ENCODE measurements at regions not wholly inside any gene's neighbourhood (a gene's known extent, or its start where the extent isn't known, plus 50 kb on each side); places are given as distances from the start of the nearest gene placed in this dataset.

DNA sequence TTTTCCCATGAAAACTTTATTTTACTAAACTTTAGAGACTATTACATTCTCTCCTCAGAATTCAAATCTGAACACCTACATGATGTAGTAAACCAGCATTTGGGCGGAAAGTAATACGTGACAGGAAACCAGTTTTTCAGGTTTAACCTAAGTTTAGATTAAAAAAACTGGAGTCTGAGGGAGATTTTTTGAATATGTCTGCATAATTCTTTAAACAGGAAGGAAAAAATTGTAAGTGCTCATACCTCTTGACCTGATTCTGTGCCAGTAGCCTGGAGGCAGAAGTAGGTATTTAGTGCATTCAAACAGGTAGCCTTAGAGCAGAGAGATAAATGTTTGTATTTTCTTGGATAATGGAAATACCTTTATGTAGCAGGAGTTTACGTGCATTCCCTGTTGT lies 224.3 kb downstream of the MDFIC start:
- H3K79me2 ChIP-seq (ENCODE audit: low read depth), result no peaks in the 10 kb centered on the region
- peak; percentile 81 to 96 for DNase-seq

DNA sequence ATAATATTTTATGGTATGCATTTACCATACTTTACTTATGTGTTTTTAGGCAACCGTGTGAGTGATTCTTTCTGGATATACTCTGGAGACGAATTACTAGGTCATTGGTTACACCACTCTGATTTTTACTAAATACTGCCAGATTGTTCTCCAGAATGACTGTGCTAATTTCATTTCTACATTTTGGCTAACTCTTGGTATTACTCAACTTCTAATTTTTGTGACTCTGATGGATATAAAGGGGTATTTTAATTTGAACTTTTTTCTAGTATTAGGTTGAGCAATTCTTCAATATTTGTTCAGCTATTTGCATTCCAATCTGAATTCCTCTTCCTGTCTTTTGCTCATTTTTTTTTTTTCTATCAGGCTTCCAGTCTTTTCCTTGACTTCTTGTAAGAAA lies 223.6 kb downstream of the MDFIC start:
- Histone ChIP-seq H4K20me1 (ENCODE audit: insufficient read depth) (no peaks in the 10 kb centered on the region), H3F3A (ENCODE audit: insufficient read depth, low read depth) (peaks cover 18% of the 10 kb centered on the region), H3K4me1 (replicated peaks; ENCODE audit: insufficient read depth) (peaks cover 34% of the 10 kb centered on the region), H3K4me3 (peak overlapping the region; percentile 40; the same call in 1 of the 2 replicates), H3K27ac (peak overlapping the region; percentile 95), H3K27me3 (ENCODE audit: insufficient read depth, low read depth) (no peaks in the 10 kb centered on the region), H3K79me2 (ENCODE audit: low read depth) (no peaks in the 10 kb centered on the region), H2AFZ (no peak overlapping the region), H3K9me3 (ENCODE audit: insufficient read depth, low read depth) (peaks cover 12% of the 10 kb centered on the region), H3K4me2 (peak overlapping the region; percentile 85), H3K36me3 (ENCODE audit: low read depth) (no peaks in the 10 kb centered on the region), H3K9me2 (ENCODE audit: insufficient read depth) (no peaks in the 10 kb centered on the region)
- POLR2A ChIA-PET (ENCODE audit: unreplicated experiment), result interaction anchor here (0.6 to 0.7 kb wide), 2 partner anchors 20 to 706 kb away, joined by 5 to 6 read pairs; no protein-coding TSS in a partner anchor
- DNase-seq, result peak in 1 of 2 experiments; percentile 87
- intact Hi-C loops (cut with micrococcal nuclease; ENCODE audit: unreplicated experiment), result loop anchor here (1.0 to 5.0 kb wide), 3 partner anchors 58 to 158 kb away; no protein-coding TSS in a partner anchor
- TF ChIP-seq EZH2 (IDR thresholded peaks at IDR 0.05; ENCODE audit: low read depth), result no peak
- TF ChIP-seq CTCF (conservative IDR thresholded peaks at IDR 0.05), result no peak
- CTCF ChIA-PET, result interaction anchor here (0.6 to 0.8 kb wide), 3 partner anchors 69 to 718 kb away, joined by 3 to 4 read pairs (median 4); no protein-coding TSS in a partner anchor
- BruUV-seq (replicated peaks), result no TSS peak

More for the DNA sequence above, 224.3 kb downstream of the MDFIC start:
- BruUV-seq (replicated peaks), result no TSS peak
- no peaks in the 10 kb centered on the region for H4K20me1 ChIP-seq (ENCODE audit: insufficient read depth)
- intact Hi-C loops (cut with micrococcal nuclease; ENCODE audit: unreplicated experiment), result loop anchor here (1.0 to 5.0 kb wide), 5 partner anchors 19 to 244 kb away; no protein-coding TSS in a partner anchor
- no peaks in the 10 kb centered on the region for H3K27me3 ChIP-seq (ENCODE audit: insufficient read depth, low read depth)
- TF ChIP-seq CTCF (conservative IDR thresholded peaks at IDR 0.05) (0 out of 2 replicates have a peak, but pooled peaks have one; percentile 16), EZH2 (IDR thresholded peaks at IDR 0.05; ENCODE audit: low read depth) (no peak)
- H3K4me3 ChIP-seq, result peak overlapping the region; percentile 40; the same call in 1 of the 2 replicates
- no peaks in the 10 kb centered on the region for H3K36me3 ChIP-seq (ENCODE audit: low read depth)
- H3K4me1 ChIP-seq (replicated peaks; ENCODE audit: insufficient read depth), result peaks cover 34% of the 10 kb centered on the region
- ChIA-PET POLR2A (ENCODE audit: unreplicated experiment) (interaction anchor here (0.7 kb wide), 1 partner anchor 21 kb away, joined by 6 read pairs; no protein-coding TSS in a partner anchor), CTCF (interaction anchor here (0.6 kb wide), 1 partner anchor 1060 kb away, joined by 3 read pairs; no protein-coding TSS in a partner anchor)
- peaks cover 18% of the 10 kb centered on the region for H3F3A ChIP-seq (ENCODE audit: insufficient read depth, low read depth)
- no peaks in the 10 kb centered on the region for H3K9me2 ChIP-seq (ENCODE audit: insufficient read depth)
- H3K27ac ChIP-seq, result peak overlapping the region; percentile 95
- no peak overlapping the region for H2AFZ ChIP-seq
- H3K9me3 ChIP-seq (ENCODE audit: insufficient read depth, low read depth), result peaks cover 9% of the 10 kb centered on the region
- H3K4me2 ChIP-seq, result peak overlapping the region; percentile 85

DNA sequence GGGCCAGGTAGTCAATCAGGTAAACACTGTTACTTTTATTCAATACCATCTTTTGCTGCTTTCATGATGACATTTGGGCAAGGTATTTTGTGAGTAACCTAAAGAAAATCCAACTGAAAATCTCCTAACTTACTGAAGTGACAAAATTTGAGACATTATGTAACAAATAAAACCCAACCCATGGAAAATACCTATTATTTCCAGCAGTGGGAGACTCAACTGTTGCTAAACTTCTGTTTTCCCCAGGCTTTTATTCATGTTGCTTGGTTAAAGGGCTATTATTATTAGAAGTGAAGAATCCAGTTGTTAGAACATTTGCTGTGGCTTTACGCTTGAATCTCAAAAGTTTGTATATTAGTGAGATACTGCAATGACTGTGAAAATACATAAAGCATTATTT lies 215.9 kb downstream of the MDFIC start:
- Histone ChIP-seq H3K4me1 (replicated peaks; ENCODE audit: insufficient read depth) (peaks cover 22% of the 10 kb centered on the region), H3K9me3 (ENCODE audit: insufficient read depth, low read depth) (peaks cover 26% of the 10 kb centered on the region), H3K79me2 (ENCODE audit: low read depth) (no peaks in the 10 kb centered on the region), H3K4me2 (no peak overlapping the region), H3K27me3 (ENCODE audit: insufficient read depth, low read depth) (no peaks in the 10 kb centered on the region), H3K27ac (no peak overlapping the region), H3K9me2 (ENCODE audit: insufficient read depth) (no peaks in the 10 kb centered on the region), H3F3A (ENCODE audit: insufficient read depth, low read depth) (0 out of 2 replicates have a peak, but pooled peaks cover 4% of the 10 kb centered on the region), H3K4me3 (no peak overlapping the region), H3K36me3 (ENCODE audit: low read depth) (no peaks in the 10 kb centered on the region), H4K20me1 (ENCODE audit: insufficient read depth) (no peaks in the 10 kb centered on the region), H2AFZ (no peak overlapping the region)
- intact Hi-C loops (cut with micrococcal nuclease; ENCODE audit: unreplicated experiment), result no loop called here
- POLR2A ChIA-PET (ENCODE audit: unreplicated experiment), result no interaction called here
- BruUV-seq (replicated peaks), result no TSS peak
- CTCF ChIA-PET, result no interaction called here
- TF ChIP-seq EZH2 (IDR thresholded peaks at IDR 0.05; ENCODE audit: low read depth) (no peak), CTCF (conservative IDR thresholded peaks at IDR 0.05) (no peak)
- DNase-seq, result no peak

All from PC-9 (cell line).